ENCODE measurements at regions not wholly inside any gene's neighbourhood (a gene's known extent, or its start where the extent isn't known, plus 50 kb on each side); places are given as distances from the start of the nearest gene placed in this dataset.

- CTCF ChIA-PET: no interaction called here
- H3K4me3 Mint-ChIP-seq: no peak overlapping the region
- POLR2A ChIA-PET: no interaction called here
- H3K36me3 Mint-ChIP-seq (ENCODE audit: low read depth): no peaks in the 10 kb centered on the region
- no peaks in the 10 kb centered on the region for H3K9me3 Mint-ChIP-seq
- no peaks in the 10 kb centered on the region for H3K27me3 Mint-ChIP-seq
- no peaks in the 10 kb centered on the region for H3K4me1 Mint-ChIP-seq
- ATAC-seq (ENCODE audit: low read depth) (no peak), DNase-seq (no peak)
- no peak for TF ChIP-seq CTCF (IDR thresholded peaks at IDR 0.05)
- intact Hi-C loops (cut with micrococcal nuclease): no loop called here
- no peak overlapping the region for H3K27ac Mint-ChIP-seq
Measured at GRCh38 chr2:193966590-193966989, 1690.4 kb upstream of the SLC39A10 start.

GRCh38 chr2:193965263-193965662 lies 1691.8 kb upstream of the SLC39A10 start:
- no peak for TF ChIP-seq CTCF (IDR thresholded peaks at IDR 0.05)
- H3K36me3 Mint-ChIP-seq (ENCODE audit: low read depth): no peaks in the 10 kb centered on the region
- no peak overlapping the region for H3K27ac Mint-ChIP-seq
- H3K4me3 Mint-ChIP-seq: no peak overlapping the region
- intact Hi-C loops (cut with micrococcal nuclease): no loop called here
- no peak for ATAC-seq (ENCODE audit: low read depth)
- no peaks in the 10 kb centered on the region for H3K9me3 Mint-ChIP-seq
- no peaks in the 10 kb centered on the region for H3K27me3 Mint-ChIP-seq
- DNase-seq: no peak
- CTCF ChIA-PET: no interaction called here
- H3K4me1 Mint-ChIP-seq: no peaks in the 10 kb centered on the region
- POLR2A ChIA-PET: no interaction called here

GRCh38 chr2:193963472-193964119 lies 1693.4 kb upstream of the SLC39A10 start:
- ChIA-PET POLR2A (no interaction called here), CTCF (no interaction called here)
- ATAC-seq (ENCODE audit: low read depth) (no peak), DNase-seq (no peak)
- Mint-ChIP-seq H3K36me3 (ENCODE audit: low read depth) (no peaks in the 10 kb centered on the region), H3K4me1 (no peaks in the 10 kb centered on the region), H3K9me3 (no peaks in the 10 kb centered on the region), H3K27ac (no peak overlapping the region), H3K27me3 (no peaks in the 10 kb centered on the region), H3K4me3 (no peak overlapping the region)
- no peak for TF ChIP-seq CTCF (IDR thresholded peaks at IDR 0.05)
- intact Hi-C loops (cut with micrococcal nuclease): no loop called here

GRCh38 chr2:193946806-193947205 lies 1710.2 kb upstream of the SLC39A10 start:
- Mint-ChIP-seq H3K27ac (no peak overlapping the region), H3K9me3 (no peaks in the 10 kb centered on the region), H3K4me3 (no peak overlapping the region), H3K27me3 (no peaks in the 10 kb centered on the region), H3K36me3 (ENCODE audit: low read depth) (no peaks in the 10 kb centered on the region), H3K4me1 (no peaks in the 10 kb centered on the region)
- ATAC-seq (ENCODE audit: low read depth): no peak
- DNase-seq: no peak
- no peak for TF ChIP-seq CTCF (IDR thresholded peaks at IDR 0.05)
- ChIA-PET CTCF (no interaction called here), POLR2A (no interaction called here)
- intact Hi-C loops (cut with micrococcal nuclease): no loop called here

- Mint-ChIP-seq H3K36me3 (ENCODE audit: low read depth) (no peaks in the 10 kb centered on the region), H3K4me1 (no peaks in the 10 kb centered on the region), H3K9me3 (no peaks in the 10 kb centered on the region), H3K4me3 (no peak overlapping the region), H3K27ac (no peak overlapping the region), H3K27me3 (no peaks in the 10 kb centered on the region)
- DNase-seq (no peak), ATAC-seq (ENCODE audit: low read depth) (no peak)
- ChIA-PET CTCF (no interaction called here), POLR2A (no interaction called here)
- intact Hi-C loops (cut with micrococcal nuclease): no loop called here
- no peak for TF ChIP-seq CTCF (IDR thresholded peaks at IDR 0.05)
Measured at GRCh38 chr2:193943406-193943960, 1713.5 kb upstream of the SLC39A10 start.
